ENCODE measurements at regions not wholly inside any gene's neighbourhood (a gene's known extent, or its start where the extent isn't known, plus 50 kb on each side); places are given as distances from the start of the nearest gene placed in this dataset.
A peak's percentile ranks its signal among the peaks of the same experiment; 100 is the strongest.

DNA sequence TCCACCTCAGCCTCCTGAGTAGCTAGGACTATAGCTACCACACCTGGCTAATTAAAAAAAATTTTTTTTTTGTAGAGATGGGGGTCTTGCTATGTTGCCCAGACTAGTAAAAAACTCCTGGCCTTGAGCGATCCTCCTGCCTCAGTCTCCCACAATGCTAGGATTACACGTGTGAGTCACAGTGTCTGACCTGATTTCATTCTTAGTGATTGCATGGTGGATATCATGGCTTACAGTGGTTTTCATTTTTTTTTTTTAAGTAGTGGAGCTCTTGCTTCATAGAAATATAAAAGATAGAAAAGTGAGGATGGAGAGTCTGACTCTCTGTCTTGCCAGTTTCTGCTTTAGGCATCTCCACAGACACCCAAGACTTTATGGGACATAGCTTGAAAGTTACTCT lies 83.6 kb downstream of the CDC42EP3 start:
- TF ChIP-seq, protein P1, sequence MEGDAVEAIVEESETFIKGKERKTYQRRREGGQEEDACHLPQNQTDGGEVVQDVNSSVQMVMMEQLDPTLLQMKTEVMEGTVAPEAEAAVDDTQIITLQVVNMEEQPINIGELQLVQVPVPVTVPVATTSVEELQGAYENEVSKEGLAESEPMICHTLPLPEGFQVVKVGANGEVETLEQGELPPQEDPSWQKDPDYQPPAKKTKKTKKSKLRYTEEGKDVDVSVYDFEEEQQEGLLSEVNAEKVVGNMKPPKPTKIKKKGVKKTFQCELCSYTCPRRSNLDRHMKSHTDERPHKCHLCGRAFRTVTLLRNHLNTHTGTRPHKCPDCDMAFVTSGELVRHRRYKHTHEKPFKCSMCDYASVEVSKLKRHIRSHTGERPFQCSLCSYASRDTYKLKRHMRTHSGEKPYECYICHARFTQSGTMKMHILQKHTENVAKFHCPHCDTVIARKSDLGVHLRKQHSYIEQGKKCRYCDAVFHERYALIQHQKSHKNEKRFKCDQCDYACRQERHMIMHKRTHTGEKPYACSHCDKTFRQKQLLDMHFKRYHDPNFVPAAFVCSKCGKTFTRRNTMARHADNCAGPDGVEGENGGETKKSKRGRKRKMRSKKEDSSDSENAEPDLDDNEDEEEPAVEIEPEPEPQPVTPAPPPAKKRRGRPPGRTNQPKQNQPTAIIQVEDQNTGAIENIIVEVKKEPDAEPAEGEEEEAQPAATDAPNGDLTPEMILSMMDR (IDR thresholded peaks at IDR 0.05; ENCODE audit: control insufficient read depth, insufficient read depth, low read depth, low read length, missing control alignments) = no peak

GRCh38 chr2:37588316-37588777 lies 83.1 kb downstream of the CDC42EP3 start:
- TF ChIP-seq, protein P1 (IDR thresholded peaks at IDR 0.05; ENCODE audit: control insufficient read depth, insufficient read depth, low read depth, low read length, missing control alignments) = no peak
- no peak for DNase-seq (ENCODE audit: low read depth)
- no peak overlapping the region for H3K4me3 ChIP-seq (ENCODE audit: control insufficient read depth, low read depth, low read length)

More for the DNA sequence above, 83.6 kb downstream of the CDC42EP3 start:
- no peak overlapping the region for H3K4me3 ChIP-seq (ENCODE audit: control insufficient read depth, low read depth, low read length)
- no peak for DNase-seq (ENCODE audit: low read depth)

DNA sequence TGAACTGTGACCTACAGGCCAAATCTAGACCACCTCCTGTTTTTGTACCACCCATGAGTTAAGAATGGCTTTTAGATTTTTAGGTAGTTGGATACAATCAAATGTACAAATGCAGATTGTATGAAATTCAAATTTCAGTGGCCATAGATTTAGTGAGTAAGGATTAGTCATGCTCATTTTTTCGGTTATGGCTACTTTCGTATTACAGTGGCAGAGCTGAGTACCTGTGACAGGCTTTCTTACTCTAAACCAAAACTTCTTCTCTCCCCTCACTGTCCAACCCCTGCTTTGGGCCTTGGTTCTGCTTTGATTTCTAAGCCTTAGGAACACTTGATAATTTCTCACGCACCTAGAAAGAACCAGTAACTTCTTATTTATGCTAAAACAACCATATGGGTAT lies 82.1 kb downstream of the CDC42EP3 start:
- TF ChIP-seq, protein P1 (IDR thresholded peaks at IDR 0.05; ENCODE audit: control insufficient read depth, insufficient read depth, low read depth, low read length, missing control alignments) = no peak
- H3K4me3 ChIP-seq (ENCODE audit: control insufficient read depth, low read depth, low read length) = no peak overlapping the region
- DNase-seq (ENCODE audit: low read depth) = no peak

DNA sequence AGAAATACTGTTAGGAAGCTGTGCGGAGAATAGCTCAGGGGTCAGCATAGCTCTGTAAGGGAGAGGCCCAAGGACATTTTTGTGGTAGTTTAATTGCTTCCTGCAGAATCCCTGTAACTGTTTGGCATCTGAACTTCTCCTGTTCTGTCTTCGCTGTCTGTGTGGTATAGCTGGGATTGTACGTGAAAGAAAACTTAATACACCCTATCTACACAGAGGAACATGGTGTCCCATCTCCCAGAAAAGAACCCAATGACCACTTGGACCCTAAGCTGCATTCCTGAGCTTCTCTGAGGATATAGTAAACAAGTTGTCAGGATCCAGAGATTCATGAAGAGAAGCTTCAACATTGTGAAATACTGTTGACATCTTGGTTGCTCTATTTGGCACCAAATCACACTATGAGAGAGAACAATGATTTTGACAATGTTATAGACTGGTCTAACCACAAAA lies 81.3 kb downstream of the CDC42EP3 start:
- TF ChIP-seq, protein P1 (IDR thresholded peaks at IDR 0.05; ENCODE audit: control insufficient read depth, insufficient read depth, low read depth, low read length, missing control alignments) = no peak
- peak; percentile 87 for DNase-seq (ENCODE audit: low read depth)
- no peak overlapping the region for H3K4me3 ChIP-seq (ENCODE audit: control insufficient read depth, low read depth, low read length)
